HG02840 (cell line): ENCODE measurements at regions not wholly inside any gene's neighbourhood (a gene's known extent, or its start where the extent isn't known, plus 50 kb on each side); places are given as distances from the start of the nearest gene placed in this dataset.

Experiments
- ATAC-seq: cut with Tn5 transposase; IDR thresholded peaks from one replicate; pipeline ENCODE4 v1.9.1; 2021; ENCODE audit warnings: mild to moderate bottlenecking, moderate library complexity, moderate number of reproducible peaks; ENCODE audit not compliant: unreplicated experiment, low FRiP score

GRCh38 chr12:127262615-127263014, 1004.4 kb upstream of the TMEM132C start:
- ATAC-seq, result no peak

GRCh38 chr12:127263621-127264020, 1003.3 kb upstream of the TMEM132C start:
- ATAC-seq, result no peak

- ATAC-seq, result no peak
Observed at GRCh38 chr12:127267128-127267527, 999.8 kb upstream of the TMEM132C start.

- ATAC-seq, result no peak
Observed at GRCh38 chr12:127268213-127268612, 998.8 kb upstream of the TMEM132C start.

GRCh38 chr12:127268706-127269425, 998.1 kb upstream of the TMEM132C start:
- ATAC-seq, result no peak

GRCh38 chr12:127270193-127270592, 996.8 kb upstream of the TMEM132C start:
- no peak for ATAC-seq

- ATAC-seq, result no peak
Observed at GRCh38 chr12:127271776-127272175, 995.2 kb upstream of the TMEM132C start.

GRCh38 chr12:127272864-127273263, 994.1 kb upstream of the TMEM132C start:
- no peak for ATAC-seq

GRCh38 chr12:127273626-127274025, 993.3 kb upstream of the TMEM132C start:
- ATAC-seq, result no peak

- no peak for ATAC-seq
Observed at GRCh38 chr12:127275416-127275815, 991.6 kb upstream of the TMEM132C start.

- ATAC-seq, result no peak
Observed at GRCh38 chr12:127277882-127278281, 989.1 kb upstream of the TMEM132C start.

- no peak for ATAC-seq
Observed at GRCh38 chr12:127278351-127278750, 988.6 kb upstream of the TMEM132C start.

GRCh38 chr12:127280393-127281275, 986.3 kb upstream of the TMEM132C start:
- no peak for ATAC-seq

GRCh38 chr12:127282786-127283565, 984.0 kb upstream of the TMEM132C start:
- ATAC-seq, result no peak

- no peak for ATAC-seq
Observed at GRCh38 chr12:127284021-127284420, 982.9 kb upstream of the TMEM132C start.

GRCh38 chr12:127284870-127285431, 982.0 kb upstream of the TMEM132C start:
- ATAC-seq, result no peak

- no peak for ATAC-seq
Observed at GRCh38 chr12:127286281-127286680, 980.7 kb upstream of the TMEM132C start.

GRCh38 chr12:127287256-127287655, 979.7 kb upstream of the TMEM132C start:
- ATAC-seq, result no peak

- no peak for ATAC-seq
Observed at GRCh38 chr12:127290251-127290650, 976.7 kb upstream of the TMEM132C start.

- ATAC-seq, result no peak
Observed at GRCh38 chr12:127292736-127293135, 974.2 kb upstream of the TMEM132C start.
